ENCODE measurements at regions not wholly inside any gene's neighbourhood (a gene's known extent, or its start where the extent isn't known, plus 50 kb on each side); places are given as distances from the start of the nearest gene placed in this dataset.

GRCh38 chr9:90469435-90469834, 173.2 kb downstream of the DIRAS2 start:
- TF ChIP-seq CTCF (conservative IDR thresholded peaks at IDR 0.05 in 1 of 2, IDR thresholded peaks at IDR 0.05 in 1 of 2; ENCODE audit: extremely low read depth in 1 of 2, insufficient read depth in 1 of 2, low read depth in 1 of 2, low read length in 2 of 2) (no peak), EZH2 (IDR thresholded peaks at IDR 0.05; ENCODE audit: borderline replicate concordance, low read length) (no peak)

Data from mammary epithelial cell (primary cell).